Adrenal gland (tissue), 9 donors: ENCODE measurements at regions not wholly inside any gene's neighbourhood (a gene's known extent, or its start where the extent isn't known, plus 50 kb on each side); places are given as distances from the start of the nearest gene placed in this dataset.

Experiments
- DNase-seq, 7 donors: peaks; one replicate each; pipeline ENCODE4 v3.0.0-alpha.2; 2019 to 2020
- H3K27ac ChIP-seq, 5 donors: fragments of 200-600 bp; sonication (generic) in 4 of 5; 1 replicate in 3 of 5; 2 replicates in 2 of 5; pipeline versions ENCODE4 v1.5.1 to v1.8.0; 2016 to 2020; ENCODE audit warnings: mild to moderate bottlenecking in 1 of 5
- H3K27me3 ChIP-seq: fragments of 200-600 bp; 2 replicates; pipeline ENCODE4 v1.8.0; 2021
- H3K36me3 ChIP-seq, 2 donors: fragments of 200-600 bp; replicated peaks in 1 of 2; 1 replicate in 1 of 2; 2 replicates in 1 of 2; pipeline versions ENCODE4 v1.5.1 to v1.8.0; 2018 to 2022
- H3K4me1 ChIP-seq, 2 donors: fragments of 200-600 bp; replicated peaks in 1 of 2; 1 replicate in 1 of 2; 2 replicates in 1 of 2; pipeline versions ENCODE4 v1.5.1 to v1.8.0; 2018 to 2021
- H3K4me3 ChIP-seq, 4 donors: fragments of 200-600 bp; sonication (generic) in 3 of 4; one replicate each; pipeline ENCODE4 v1.5.1; 2016 to 2018
- H3K9me3 ChIP-seq, 3 donors: fragments of 200-600 bp; sonication (generic) in 1 of 3; replicated peaks in 1 of 3; 1 replicate in 2 of 3; 2 replicates in 1 of 3; pipeline versions ENCODE4 v1.5.1 to v1.8.0; 2016 to 2021
- CTCF ChIP-seq, 6 experiments: fragments of 450-650 bp in 4 of 6; fragments of 200-600 bp in 2 of 6; sonication (generic) in 1 of 6; IDR thresholded peaks; 1 replicate in 5 of 6; 2 replicates in 1 of 6; pipeline versions ENCODE4 v1.5.1 to v1.8.0; 2016 to 2021; ENCODE audit warnings: antibody characterized with exemption in 6 of 6, mild to moderate bottlenecking in 2 of 6, moderate library complexity in 1 of 6
- POLR2A ChIP-seq, 2 donors: fragments of 450-650 bp; IDR thresholded peaks; one replicate each; pipeline ENCODE4 v1.6.1; 2017; ENCODE audit warnings: antibody characterized with exemption in 2 of 2, mild to moderate bottlenecking in 2 of 2, moderate library complexity in 1 of 2
- WGBS, 4 donors: extraction: QIAGEN DNeasy Blood & Tissue Kit in 2 of 4; methylation state at CpG; one replicate each; pipeline versions ENCODE4 v1.1.5 to v1.1.7; 2013 to 2017; 5-methylcytosine and 5-hydroxymethylcytosine counted together
- intact Hi-C, 2 donors: fragments of 100-400 bp; cut with DNase I; formaldehyde crosslinking; loops; one replicate each; pipeline versions ENCODE4 v1.14.1 to v1.15.0; 2022 to 2023
- donor health status: healthy with polysubstance abuse.
- donor health status: Bipolar disorder and iron deficiency.
- donor health status: DM: yes; HTN: yes; CAD: no.
- donor health status: DM: no; HTN: no; CAD: no.
- donor health status: DM: no; HTN: no; CAD: no.

DNA sequence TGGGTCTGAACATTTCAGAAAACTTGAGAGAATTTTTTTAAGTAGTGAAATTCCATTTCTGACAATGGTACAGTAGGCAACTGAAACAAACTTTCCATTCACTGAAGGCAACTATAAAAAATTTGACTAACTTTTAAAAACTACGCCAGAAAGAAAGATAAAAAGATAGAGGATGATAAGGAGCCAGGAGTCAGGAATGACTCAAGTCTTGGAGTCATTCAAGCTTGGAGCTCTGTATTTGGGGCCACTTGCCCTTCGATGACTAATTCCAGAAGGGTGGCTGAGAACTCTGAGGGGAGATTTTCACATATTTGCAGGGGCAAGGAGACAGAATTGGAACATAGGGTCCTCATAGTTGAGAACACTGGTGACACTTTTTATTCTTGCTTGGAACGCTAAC is 1083.2 kb upstream of the CNTN5 start:
- peaks cover 0 to 3% of the 10 kb centered on the region in 2 donors for H3K4me1 ChIP-seq
- TF ChIP-seq POLR2A (IDR thresholded peaks at IDR 0.05) = no peak
- no peak for TF ChIP-seq CTCF (IDR thresholded peaks at IDR 0.05)
- 49 to 61% (median 54%) methylated on average over 3 of the region's 3 CpGs for WGBS, 4 donors
- H3K36me3 ChIP-seq = no peaks in the 10 kb centered on the region
- DNase-seq = peak in 5 of 7 donors; percentile 16 to 33 (median 31)
- intact Hi-C loops = no loop called here
- no peaks in the 10 kb centered on the region for H3K9me3 ChIP-seq
- H3K27me3 ChIP-seq = no peaks in the 10 kb centered on the region
- no peak overlapping the region for H3K4me3 ChIP-seq
- no peak overlapping the region for H3K27ac ChIP-seq

DNA sequence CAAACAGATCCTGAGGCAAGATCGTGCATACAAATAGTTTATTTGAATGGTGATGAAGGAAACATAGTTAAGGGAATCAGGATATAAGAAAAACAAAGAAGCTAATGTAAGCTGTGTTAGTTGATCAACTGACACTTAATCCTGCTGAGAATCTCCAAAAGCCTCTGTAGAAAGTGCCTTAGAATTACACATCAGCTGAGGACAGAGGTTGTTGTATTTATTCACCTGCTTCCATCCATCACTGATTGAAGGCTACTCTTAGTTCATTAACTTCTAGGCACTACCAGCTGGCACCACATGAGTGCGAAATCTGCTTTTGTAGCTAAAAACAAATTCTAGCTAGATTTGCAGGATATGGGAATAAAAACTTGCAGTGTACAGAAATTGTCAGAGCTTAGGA is 1082.0 kb upstream of the CNTN5 start:
- Histone ChIP-seq H3K4me1 (peaks cover 0 to 3% of the 10 kb centered on the region in 2 donors), H3K9me3 (no peaks in the 10 kb centered on the region)
- WGBS, 4 donors = 90 to 96% (median 90%) methylated on average over 2 of the region's 2 CpGs

DNA sequence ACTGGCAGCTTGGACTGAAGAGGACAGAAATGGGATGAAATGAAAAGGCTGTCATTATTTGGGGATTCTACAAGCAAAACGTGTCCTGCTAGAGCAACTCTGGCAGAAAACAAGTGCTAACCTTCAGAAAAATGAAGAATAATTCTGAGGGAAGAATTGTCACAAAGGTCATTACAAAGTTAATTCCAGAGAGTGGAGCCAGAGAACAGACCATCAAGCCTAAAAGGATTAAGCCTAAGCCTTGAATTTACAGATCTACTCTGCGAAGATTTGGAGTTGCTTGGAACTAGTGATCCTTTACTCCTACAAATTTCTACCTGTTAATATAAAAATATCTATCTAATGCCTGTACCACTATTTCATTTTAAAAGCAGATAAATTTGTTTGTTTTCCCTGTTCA is 1077.3 kb upstream of the CNTN5 start:
- no peak for DNase-seq
- Histone ChIP-seq H3K27me3 (no peaks in the 10 kb centered on the region), H3K27ac (no peak overlapping the region), H3K4me1 (no peaks in the 10 kb centered on the region), H3K4me3 (no peak overlapping the region), H3K9me3 (no peaks in the 10 kb centered on the region), H3K36me3 (no peaks in the 10 kb centered on the region)
- intact Hi-C loops = no loop called here
- TF ChIP-seq POLR2A (IDR thresholded peaks at IDR 0.05) (no peak), CTCF (IDR thresholded peaks at IDR 0.05) (no peak)
- 55 to 71% (median 66%) methylated on average over 2 of the region's 2 CpGs for WGBS, 4 donors

More for the DNA sequence above, 1082.0 kb upstream of the CNTN5 start:
- H3K27me3 ChIP-seq = no peaks in the 10 kb centered on the region
- DNase-seq = no peak
- intact Hi-C loops = no loop called here
- H3K36me3 ChIP-seq = no peaks in the 10 kb centered on the region
- no peak overlapping the region for H3K27ac ChIP-seq
- no peak overlapping the region for H3K4me3 ChIP-seq
- TF ChIP-seq POLR2A (IDR thresholded peaks at IDR 0.05) (no peak), CTCF (IDR thresholded peaks at IDR 0.05) (no peak)

DNA sequence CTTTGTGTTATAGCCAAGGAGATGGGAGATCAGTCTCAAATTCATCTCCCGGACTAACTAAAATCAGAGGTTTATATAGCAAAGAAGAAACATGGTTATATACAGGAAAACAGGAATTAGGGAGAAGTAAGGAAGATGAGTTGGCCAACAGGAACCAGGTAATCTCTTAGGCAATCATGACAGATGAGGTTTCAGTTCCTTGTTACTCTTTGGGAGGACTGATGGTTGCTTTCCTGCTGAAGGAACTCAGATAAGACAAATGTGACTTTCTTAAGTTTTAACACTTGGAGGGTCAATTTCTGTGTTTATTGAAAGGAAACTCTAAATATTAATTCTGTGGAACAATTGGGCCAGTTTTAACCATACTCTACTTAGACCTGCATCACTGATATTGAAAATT is 1072.0 kb upstream of the CNTN5 start:
- no peaks in the 10 kb centered on the region for H3K36me3 ChIP-seq
- H3K27ac ChIP-seq = no peak overlapping the region
- DNase-seq = no peak
- whole genome bisulfite sequencing, 4 donors = 53 to 95% (median 91%) methylated on average over 1 of the region's 1 CpG
- no peaks in the 10 kb centered on the region for H3K27me3 ChIP-seq
- H3K4me1 ChIP-seq = no peaks in the 10 kb centered on the region
- TF ChIP-seq CTCF (IDR thresholded peaks at IDR 0.05) (no peak), POLR2A (IDR thresholded peaks at IDR 0.05) (no peak)
- no peaks in the 10 kb centered on the region for H3K9me3 ChIP-seq
- no peak overlapping the region for H3K4me3 ChIP-seq
- intact Hi-C loops = no loop called here
